Natural killer cell treated with Interleukin-12 subunit alpha and Interleukin-12 subunit beta and Interleukin-15 and Interleukin-18, amount 100 ng/mL, for 72 hours (primary cell): ENCODE measurements at regions not wholly inside any gene's neighbourhood (a gene's known extent, or its start where the extent isn't known, plus 50 kb on each side); places are given as distances from the start of the nearest gene placed in this dataset.

Experiments
- ATAC-seq, 2 donors: fragments of 150-1000 bp; cut with Tn5 transposase in 1 of 2; sonication (Bioruptor Pico), chemical (Tn5 transposase) in 1 of 2; 2 replicates each; pipeline ENCODE4 v1.10.0; 2021
- DNase-seq: peaks from one replicate; pipeline ENCODE4 v3.0.0; 2022; ENCODE audit warnings: low spot score
- H3K27ac Mint-ChIP-seq, 2 donors: 1 replicate in 1 of 2; 2 replicates in 1 of 2; pipeline ENCODE4 v1.8.0; 2022; ENCODE audit warnings: mixed read lengths in 2 of 2, mild to moderate bottlenecking in 1 of 2, moderate library complexity in 1 of 2
- H3K27me3 Mint-ChIP-seq, 2 donors: 1 replicate in 1 of 2; 2 replicates in 1 of 2; pipeline ENCODE4 v1.8.0; 2022; ENCODE audit warnings: mixed read lengths in 2 of 2
- H3K36me3 Mint-ChIP-seq: one replicate; pipeline ENCODE4 v1.8.0; 2022; ENCODE audit warnings: mixed read lengths
- H3K4me1 Mint-ChIP-seq, 2 donors: 1 replicate in 1 of 2; 2 replicates in 1 of 2; pipeline ENCODE4 v1.8.0; 2022; ENCODE audit warnings: low read depth in 2 of 2, mixed read lengths in 2 of 2, mild to moderate bottlenecking in 1 of 2
- H3K4me3 Mint-ChIP-seq: one replicate; pipeline ENCODE4 v1.8.0; 2022; ENCODE audit warnings: mixed read lengths
- H3K9me3 Mint-ChIP-seq: 2 replicates; pipeline ENCODE4 v1.8.0; 2022; ENCODE audit warnings: mixed read lengths

- H3K4me3 Mint-ChIP-seq = no peak overlapping the region
- DNase-seq (no peak), ATAC-seq (no peak)
- no peaks in the 10 kb centered on the region for H3K9me3 Mint-ChIP-seq
- H3K27me3 Mint-ChIP-seq = peaks cover 7 to 40% of the 10 kb centered on the region in 2 donors
- no peaks in the 10 kb centered on the region for H3K36me3 Mint-ChIP-seq
- H3K27ac Mint-ChIP-seq = no peak overlapping the region
- no peaks in the 10 kb centered on the region for H3K4me1 Mint-ChIP-seq
Measured at GRCh38 chr10:9193120-9193519, 1138.6 kb downstream of the GATA3 start.

DNA sequence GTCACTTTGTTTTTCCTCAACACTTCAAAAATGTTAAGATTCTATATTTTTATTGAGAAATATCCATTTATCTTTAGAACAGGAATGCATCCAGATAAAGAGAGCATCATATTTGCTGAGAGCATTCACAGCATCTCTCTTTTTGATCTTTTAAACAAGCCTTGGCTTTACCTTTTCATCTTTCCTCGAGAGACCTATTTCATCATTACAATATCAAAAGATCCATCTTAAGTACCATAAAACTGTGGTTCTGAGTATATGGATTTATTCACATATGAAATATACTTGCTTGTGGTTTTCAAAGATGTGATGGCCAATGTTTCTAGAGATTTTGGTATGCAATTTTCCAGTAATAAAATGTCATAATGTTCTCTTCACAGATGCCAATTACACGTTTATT lies 1140.9 kb downstream of the GATA3 start:
- Mint-ChIP-seq H3K36me3 (no peaks in the 10 kb centered on the region), H3K4me1 (no peaks in the 10 kb centered on the region), H3K4me3 (no peak overlapping the region), H3K9me3 (no peaks in the 10 kb centered on the region), H3K27me3 (peaks cover 11 to 32% of the 10 kb centered on the region in 2 donors), H3K27ac (no peak overlapping the region)
- DNase-seq (no peak), ATAC-seq (no peak)

DNA sequence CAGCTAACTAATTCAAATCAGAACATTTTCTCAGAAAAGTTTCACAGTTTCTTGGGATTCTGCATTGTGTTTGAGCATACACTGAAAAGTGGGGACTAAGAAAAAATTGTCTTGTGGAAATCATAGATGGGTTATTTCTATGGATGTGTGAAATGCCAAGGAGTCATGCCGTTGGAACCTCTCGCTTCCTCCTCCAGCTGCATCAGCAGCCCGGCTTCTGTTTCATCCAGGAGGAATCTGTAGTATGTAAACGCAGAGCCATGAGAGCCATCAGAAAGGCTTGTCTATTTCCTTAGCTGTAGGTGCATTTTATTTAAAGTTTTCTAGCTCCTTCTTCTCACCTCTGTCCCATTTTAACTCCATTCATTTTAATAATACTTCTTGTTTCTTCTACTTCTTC lies 1144.1 kb downstream of the GATA3 start:
- DNase-seq = no peak
- H3K27ac Mint-ChIP-seq = no peak overlapping the region
- ATAC-seq = no peak
- H3K4me3 Mint-ChIP-seq = no peak overlapping the region
- H3K36me3 Mint-ChIP-seq = no peaks in the 10 kb centered on the region
- no peaks in the 10 kb centered on the region for H3K9me3 Mint-ChIP-seq
- peaks cover 11 to 26% of the 10 kb centered on the region in 2 donors for H3K27me3 Mint-ChIP-seq
- H3K4me1 Mint-ChIP-seq = no peaks in the 10 kb centered on the region

DNA sequence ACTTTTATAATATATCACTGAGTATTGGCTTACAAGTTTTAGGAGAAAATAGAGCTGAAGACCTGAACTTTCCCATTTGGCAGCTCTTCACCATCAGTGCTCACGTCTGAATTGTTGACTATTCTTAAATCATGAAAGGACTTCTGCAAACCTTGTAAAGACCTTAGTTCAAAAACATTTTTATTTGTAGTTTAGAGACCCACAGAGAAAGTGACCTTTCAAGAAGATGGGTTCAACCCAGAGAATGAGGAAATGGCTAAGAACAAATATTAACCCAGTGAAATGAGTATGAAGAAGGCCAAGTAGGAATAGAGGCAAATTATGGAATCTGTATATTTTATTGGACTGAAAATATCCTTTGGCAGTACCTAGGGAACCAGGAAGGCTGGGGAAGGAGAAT lies 1151.1 kb downstream of the GATA3 start:
- ATAC-seq (no peak), DNase-seq (no peak)
- Mint-ChIP-seq H3K27me3 (peaks cover 2 to 17% of the 10 kb centered on the region in 2 donors), H3K36me3 (no peaks in the 10 kb centered on the region), H3K9me3 (no peaks in the 10 kb centered on the region), H3K4me1 (no peaks in the 10 kb centered on the region), H3K27ac (no peak overlapping the region), H3K4me3 (no peak overlapping the region)

DNA sequence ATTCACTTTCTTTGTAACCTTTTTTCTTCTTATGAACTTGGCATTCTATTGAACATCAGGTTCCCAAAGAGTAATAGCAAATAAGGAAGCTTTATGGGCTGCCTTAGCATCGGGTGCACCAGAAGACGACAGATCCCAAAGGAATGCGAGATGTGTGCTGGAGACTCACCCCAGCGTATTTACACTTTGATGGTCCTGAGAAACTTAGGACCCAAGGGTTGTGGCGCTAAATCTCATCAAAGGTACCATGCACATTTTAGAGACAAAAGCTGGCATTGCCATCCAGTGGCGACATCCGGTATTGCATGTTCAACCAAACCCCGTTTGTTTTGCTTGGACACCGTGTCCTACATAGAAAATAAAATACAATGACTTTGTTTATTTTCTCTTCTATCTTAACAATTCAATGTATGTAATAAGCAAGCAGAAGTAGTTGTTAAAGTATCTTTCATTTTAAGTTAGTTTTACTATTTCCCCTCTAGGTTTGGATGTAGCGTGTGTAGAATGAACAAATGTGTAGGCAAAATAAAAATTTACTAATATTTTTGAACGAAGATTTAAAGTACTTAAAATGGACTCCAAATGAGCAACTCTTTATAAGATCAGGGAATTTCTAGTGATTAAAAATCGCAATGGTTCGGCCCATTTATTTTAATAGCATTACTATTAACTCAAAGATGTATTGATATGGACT lies 1154.8 kb downstream of the GATA3 start:
- Mint-ChIP-seq H3K36me3 (no peaks in the 10 kb centered on the region), H3K27ac (no peak overlapping the region), H3K27me3 (peaks cover 6 to 19% of the 10 kb centered on the region in 2 donors), H3K4me1 (no peaks in the 10 kb centered on the region), H3K9me3 (no peaks in the 10 kb centered on the region), H3K4me3 (no peak overlapping the region)
- no peak for ATAC-seq
- DNase-seq = peak; percentile 62

DNA sequence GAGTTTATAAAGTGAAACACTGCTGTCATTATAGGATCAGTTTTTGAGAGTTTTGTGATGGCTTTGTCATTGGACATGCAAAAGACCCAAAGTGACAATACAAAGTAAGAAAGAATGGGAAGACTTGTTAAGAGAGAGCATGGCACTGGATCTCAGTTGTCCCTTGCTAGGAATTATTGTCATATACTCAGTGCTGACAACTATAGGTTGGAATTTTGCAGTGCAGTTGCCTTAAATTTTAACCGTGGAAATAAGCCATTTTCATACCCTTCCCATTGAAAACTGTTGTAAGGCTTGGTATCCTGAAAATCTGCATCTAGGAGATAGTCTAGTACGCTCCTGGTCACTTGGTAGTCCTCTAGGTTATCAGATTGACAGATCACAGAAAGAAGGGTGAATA lies 1156.7 kb downstream of the GATA3 start:
- no peaks in the 10 kb centered on the region for H3K9me3 Mint-ChIP-seq
- H3K36me3 Mint-ChIP-seq = no peaks in the 10 kb centered on the region
- H3K27me3 Mint-ChIP-seq = peaks cover 15 to 30% of the 10 kb centered on the region in 2 donors
- H3K4me1 Mint-ChIP-seq = no peaks in the 10 kb centered on the region
- ATAC-seq (no peak), DNase-seq (no peak)
- no peak overlapping the region for H3K4me3 Mint-ChIP-seq
- no peak overlapping the region for H3K27ac Mint-ChIP-seq

- Mint-ChIP-seq H3K27ac (no peak overlapping the region), H3K9me3 (no peaks in the 10 kb centered on the region), H3K36me3 (no peaks in the 10 kb centered on the region), H3K27me3 (peaks cover 19 to 38% of the 10 kb centered on the region in 2 donors), H3K4me3 (no peak overlapping the region), H3K4me1 (no peaks in the 10 kb centered on the region)
- DNase-seq (no peak), ATAC-seq (peak in 1 of 2 donors; percentile 43)
Measured at GRCh38 chr10:9214618-9215017, 1160.1 kb downstream of the GATA3 start.

DNA sequence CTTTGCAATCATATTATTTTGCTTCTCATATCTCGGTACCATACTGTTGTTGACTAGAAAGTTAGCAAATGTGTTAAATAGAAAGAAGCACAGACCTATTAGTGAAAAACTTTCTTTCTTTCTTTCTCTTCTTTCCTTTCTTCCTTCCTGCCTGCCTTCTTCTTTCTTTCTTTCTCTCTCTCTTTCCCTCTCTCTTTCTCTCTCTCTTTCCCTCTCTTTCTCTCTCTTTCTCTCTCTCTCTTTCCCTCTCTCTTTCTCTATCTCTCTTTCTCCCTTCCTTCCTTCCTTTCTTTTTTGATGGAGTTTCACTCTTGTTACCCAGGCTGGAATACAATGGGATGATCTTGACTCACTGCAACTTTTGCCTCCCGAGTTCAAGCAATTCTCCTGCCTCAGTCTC lies 1160.6 kb downstream of the GATA3 start:
- no peak for ATAC-seq
- H3K4me3 Mint-ChIP-seq = no peak overlapping the region
- H3K9me3 Mint-ChIP-seq = no peaks in the 10 kb centered on the region
- no peaks in the 10 kb centered on the region for H3K36me3 Mint-ChIP-seq
- no peaks in the 10 kb centered on the region for H3K4me1 Mint-ChIP-seq
- H3K27ac Mint-ChIP-seq = no peak overlapping the region
- no peak for DNase-seq
- peaks cover 19 to 39% of the 10 kb centered on the region in 2 donors for H3K27me3 Mint-ChIP-seq

DNA sequence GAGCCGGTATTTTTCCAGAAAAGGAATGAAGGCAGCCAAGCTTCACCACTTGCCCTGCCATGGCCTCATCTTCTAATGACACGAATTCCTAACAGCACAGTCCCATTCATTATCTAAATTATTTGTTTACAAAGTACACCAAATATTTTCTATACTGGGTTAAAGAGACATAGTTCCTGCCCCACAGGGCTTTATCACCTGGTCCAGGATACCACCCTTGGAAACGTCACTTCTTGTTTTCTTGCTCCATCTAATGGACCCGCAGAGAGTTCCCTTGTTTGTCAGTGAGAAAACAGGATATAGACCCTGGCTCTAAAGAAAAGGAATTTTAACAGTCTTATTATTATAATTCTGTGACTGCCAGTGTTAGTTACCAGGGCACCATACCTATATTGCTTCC lies 1165.4 kb downstream of the GATA3 start:
- H3K4me3 Mint-ChIP-seq = no peak overlapping the region
- H3K4me1 Mint-ChIP-seq = no peaks in the 10 kb centered on the region
- H3K36me3 Mint-ChIP-seq = no peaks in the 10 kb centered on the region
- H3K27ac Mint-ChIP-seq = no peak overlapping the region
- peaks cover 18 to 45% of the 10 kb centered on the region in 2 donors for H3K27me3 Mint-ChIP-seq
- no peak for DNase-seq
- no peak for ATAC-seq
- H3K9me3 Mint-ChIP-seq = no peaks in the 10 kb centered on the region

- Mint-ChIP-seq H3K4me3 (no peak overlapping the region), H3K27ac (no peak overlapping the region)
Measured at GRCh38 chr10:9222917-9223316, 1168.4 kb downstream of the GATA3 start.

DNA sequence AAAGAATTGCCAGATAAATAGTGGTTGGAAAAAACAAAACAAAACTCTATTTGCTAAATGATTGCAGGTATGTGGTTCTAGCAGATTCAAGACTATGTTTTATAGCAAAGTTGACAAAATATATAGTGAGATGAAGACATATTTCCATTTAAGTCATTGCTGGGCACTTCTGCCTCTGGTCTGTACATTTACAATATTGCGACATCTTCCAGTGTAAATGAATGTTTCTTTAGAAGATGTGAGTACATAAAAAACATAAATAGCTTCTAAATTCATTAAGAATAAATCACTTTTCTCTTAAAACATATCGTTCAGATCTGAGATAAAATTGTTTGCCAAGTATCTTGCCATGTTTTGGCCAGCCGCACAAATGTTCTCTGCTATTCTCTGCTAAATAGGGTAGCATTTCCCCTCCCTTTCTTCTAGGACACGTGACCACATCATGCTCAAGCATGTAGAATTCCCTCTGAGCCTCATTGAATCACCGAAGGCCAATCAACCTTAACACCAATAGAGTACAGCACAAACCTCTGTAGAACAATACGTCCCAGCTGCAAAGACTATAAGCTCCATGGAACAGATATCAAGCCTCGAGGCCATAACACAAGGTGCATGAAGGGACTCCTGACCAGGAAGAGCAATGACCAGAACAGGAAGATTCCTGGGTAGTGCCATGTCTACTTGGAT lies 1173.3 kb downstream of the GATA3 start:
- DNase-seq = no peak
- no peak for ATAC-seq
- H3K27ac Mint-ChIP-seq = no peak overlapping the region
- no peaks in the 10 kb centered on the region for H3K36me3 Mint-ChIP-seq
- H3K9me3 Mint-ChIP-seq = no peaks in the 10 kb centered on the region
- H3K27me3 Mint-ChIP-seq = peaks cover 38 to 61% of the 10 kb centered on the region in 2 donors
- no peaks in the 10 kb centered on the region for H3K4me1 Mint-ChIP-seq
- H3K4me3 Mint-ChIP-seq = no peak overlapping the region

More at GRCh38 chr10:9222917-9223316, 1168.4 kb downstream of the GATA3 start:
- Mint-ChIP-seq H3K27me3 (peaks cover 13 to 32% of the 10 kb centered on the region in 2 donors), H3K4me1 (no peaks in the 10 kb centered on the region), H3K9me3 (no peaks in the 10 kb centered on the region), H3K36me3 (no peaks in the 10 kb centered on the region)
- DNase-seq (no peak), ATAC-seq (no peak)

DNA sequence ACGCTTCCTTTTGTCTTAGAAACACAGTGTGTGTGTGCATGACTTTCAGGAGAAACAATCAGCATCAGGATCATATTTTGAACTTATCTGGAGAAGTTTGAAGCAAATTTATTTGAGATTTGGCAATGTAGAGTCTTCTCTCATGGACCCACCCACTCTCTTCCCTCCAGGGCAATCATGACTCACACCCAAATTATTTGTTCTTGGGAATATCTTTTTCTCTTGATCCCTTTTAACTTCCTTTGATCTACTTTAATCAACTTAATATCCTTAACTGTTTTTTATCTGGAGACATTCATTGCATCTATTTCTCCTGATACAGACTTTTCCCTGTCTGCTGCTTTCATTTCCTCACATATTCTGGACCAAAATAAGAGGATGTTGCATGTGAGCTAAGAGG lies 1174.3 kb downstream of the GATA3 start:
- peaks cover 38 to 63% of the 10 kb centered on the region in 2 donors for H3K27me3 Mint-ChIP-seq
- ATAC-seq (no peak), DNase-seq (no peak)
- no peak overlapping the region for H3K4me3 Mint-ChIP-seq
- H3K36me3 Mint-ChIP-seq = no peaks in the 10 kb centered on the region
- no peak overlapping the region for H3K27ac Mint-ChIP-seq
- H3K4me1 Mint-ChIP-seq = no peaks in the 10 kb centered on the region
- H3K9me3 Mint-ChIP-seq = no peaks in the 10 kb centered on the region

- H3K36me3 Mint-ChIP-seq = no peaks in the 10 kb centered on the region
- peak in 1 of 2 donors; percentile 13 for ATAC-seq
- no peaks in the 10 kb centered on the region for H3K4me1 Mint-ChIP-seq
- peak overlapping the region; percentile 9 for H3K4me3 Mint-ChIP-seq
- no peak overlapping the region for H3K27ac Mint-ChIP-seq
- H3K27me3 Mint-ChIP-seq = peaks cover 34 to 53% of the 10 kb centered on the region in 2 donors
- DNase-seq = no peak
- H3K9me3 Mint-ChIP-seq = no peaks in the 10 kb centered on the region
Measured at GRCh38 chr10:9229702-9230244, 1175.3 kb downstream of the GATA3 start.

DNA sequence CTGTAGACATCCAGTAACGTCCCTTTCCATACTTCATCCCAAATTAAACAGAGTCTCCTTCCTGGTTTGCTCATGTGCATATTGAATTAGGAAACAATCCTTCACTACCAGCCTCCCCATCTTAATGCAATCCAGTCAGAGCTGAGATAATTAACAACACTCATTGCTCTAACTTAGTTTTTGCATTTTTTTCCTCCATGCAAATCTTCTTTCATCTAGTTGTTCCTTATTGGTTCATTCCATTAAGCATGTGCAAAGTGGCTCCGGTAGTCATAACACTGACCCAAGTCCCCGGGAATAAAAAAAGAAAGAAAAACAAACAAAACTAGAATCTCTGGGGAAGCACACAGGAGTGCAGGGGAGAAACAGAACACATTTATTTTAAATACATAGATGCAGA lies 1176.1 kb downstream of the GATA3 start:
- Mint-ChIP-seq H3K27me3 (peaks cover 34 to 53% of the 10 kb centered on the region in 2 donors), H3K9me3 (no peaks in the 10 kb centered on the region), H3K36me3 (no peaks in the 10 kb centered on the region), H3K4me1 (no peaks in the 10 kb centered on the region), H3K4me3 (no peak overlapping the region), H3K27ac (no peak overlapping the region)
- ATAC-seq (no peak), DNase-seq (no peak)
